HAP-1 (cell line): ENCODE measurements at regions not wholly inside any gene's neighbourhood (a gene's known extent, or its start where the extent isn't known, plus 50 kb on each side); places are given as distances from the start of the nearest gene placed in this dataset.
"Not testable (repeated sequence)": the region's sequence is repeated elsewhere in the genome, so short reads cannot be mapped to it uniquely, and the experiment has no call there.

ENCODE experiments used
- DNase-seq, 2 experiments: peaks; one replicate each; pipeline ENCODE4 v3.0.0-alpha.2; 2016 to 2020; ENCODE audit warnings: low spot score in 2 of 2
- H3K27me3 ChIP-seq: fragments of 250-450 bp; sonication (Bioruptor Pico); 2 replicates; pipeline ENCODE4 v1.5.1; 2020; ENCODE audit warnings: low read depth, mild to moderate bottlenecking, moderate library complexity
- H3K36me3 ChIP-seq: fragments of 250-450 bp; sonication (Bioruptor Pico); replicated peaks from 2 replicates; pipeline ENCODE4 v1.5.1; 2020; ENCODE audit warnings: mild to moderate bottlenecking
- H3K4me1 ChIP-seq: fragments of 250-450 bp; sonication (Bioruptor Pico); 2 replicates; pipeline ENCODE4 v1.5.1; 2020; ENCODE audit warnings: mild to moderate bottlenecking
- H3K4me3 ChIP-seq: fragments of 250-450 bp; sonication (Bioruptor Pico); 2 replicates; pipeline ENCODE4 v1.5.1; 2020; ENCODE audit warnings: mild to moderate bottlenecking, moderate library complexity
- H3K9me3 ChIP-seq: fragments of 250-450 bp; sonication (Bioruptor Pico); 2 replicates; pipeline ENCODE4 v1.5.1; 2020; ENCODE audit warnings: mild to moderate bottlenecking, moderate library complexity
- in situ Hi-C: fragments of 300-500 bp; cut with MboI; formaldehyde crosslinking; loops from 3 replicates; pipeline ENCODE4 v1.14.3; 2020; ENCODE audit warnings: low sequenced_read_pairs, inconsistent platforms, mixed read lengths

- H3K4me3 ChIP-seq = no peak overlapping the region
- in situ Hi-C loops = loop anchor here (25.0 kb wide), 1 partner anchor 358 kb away; no protein-coding TSS in a partner anchor
- H3K27me3 ChIP-seq = no peaks in the 10 kb centered on the region
- no peaks in the 10 kb centered on the region for H3K36me3 ChIP-seq
- no peaks in the 10 kb centered on the region for H3K9me3 ChIP-seq
- no peaks in the 10 kb centered on the region for H3K4me1 ChIP-seq
- no peak for DNase-seq
These were observed 109.6 kb upstream of the SLC35F3 start for GRCh38 chr1:233794863-233795262.

GRCh38 chr1:233796146-233796783, 108.2 kb upstream of the SLC35F3 start:
- no peak for DNase-seq
- H3K4me3 ChIP-seq = no peak overlapping the region
- H3K36me3 ChIP-seq = no peaks in the 10 kb centered on the region
- no peaks in the 10 kb centered on the region for H3K4me1 ChIP-seq
- in situ Hi-C loops = loop anchor here (25.0 kb wide), 1 partner anchor 359 kb away; no protein-coding TSS in a partner anchor
- H3K9me3 ChIP-seq = no peaks in the 10 kb centered on the region
- no peaks in the 10 kb centered on the region for H3K27me3 ChIP-seq

GRCh38 chr1:233802611-233803010, 101.9 kb upstream of the SLC35F3 start:
- Histone ChIP-seq H3K27me3 (no peaks in the 10 kb centered on the region), H3K4me3 (no peak overlapping the region), H3K4me1 (no peaks in the 10 kb centered on the region), H3K36me3 (no peaks in the 10 kb centered on the region), H3K9me3 (no peaks in the 10 kb centered on the region)
- in situ Hi-C loops = no loop called here
- DNase-seq = no peak

GRCh38 chr1:233805786-233806185, 98.7 kb upstream of the SLC35F3 start:
- Histone ChIP-seq H3K36me3 (no peaks in the 10 kb centered on the region), H3K9me3 (no peaks in the 10 kb centered on the region), H3K4me1 (no peaks in the 10 kb centered on the region), H3K27me3 (no peaks in the 10 kb centered on the region), H3K4me3 (no peak overlapping the region)
- no peak for DNase-seq
- in situ Hi-C loops = no loop called here

GRCh38 chr1:233815357-233815756, 89.1 kb upstream of the SLC35F3 start:
- no peaks in the 10 kb centered on the region for H3K27me3 ChIP-seq
- no peaks in the 10 kb centered on the region for H3K9me3 ChIP-seq
- no peaks in the 10 kb centered on the region for H3K36me3 ChIP-seq
- no peak for DNase-seq
- no peak overlapping the region for H3K4me3 ChIP-seq
- in situ Hi-C loops = no loop called here
- no peaks in the 10 kb centered on the region for H3K4me1 ChIP-seq

- no peaks in the 10 kb centered on the region for H3K27me3 ChIP-seq
- no peaks in the 10 kb centered on the region for H3K9me3 ChIP-seq
- in situ Hi-C loops = no loop called here
- no peak overlapping the region for H3K4me3 ChIP-seq
- no peaks in the 10 kb centered on the region for H3K4me1 ChIP-seq
- DNase-seq = no peak
- no peaks in the 10 kb centered on the region for H3K36me3 ChIP-seq
These were observed 88.6 kb upstream of the SLC35F3 start for GRCh38 chr1:233815865-233816264.

GRCh38 chr1:233816348-233816747, 88.1 kb upstream of the SLC35F3 start:
- H3K4me3 ChIP-seq = no peak overlapping the region
- DNase-seq = no peak
- in situ Hi-C loops = no loop called here
- H3K36me3 ChIP-seq = no peaks in the 10 kb centered on the region
- H3K4me1 ChIP-seq = no peaks in the 10 kb centered on the region
- no peaks in the 10 kb centered on the region for H3K9me3 ChIP-seq
- H3K27me3 ChIP-seq = no peaks in the 10 kb centered on the region

- no peaks in the 10 kb centered on the region for H3K27me3 ChIP-seq
- H3K4me1 ChIP-seq = no peaks in the 10 kb centered on the region
- no peaks in the 10 kb centered on the region for H3K36me3 ChIP-seq
- H3K4me3 ChIP-seq = no peak overlapping the region
- DNase-seq = no peak
- H3K9me3 ChIP-seq = no peaks in the 10 kb centered on the region
- in situ Hi-C loops = no loop called here
These were observed 85.4 kb upstream of the SLC35F3 start for GRCh38 chr1:233819042-233819441.

- H3K36me3 ChIP-seq, H3K4me1 ChIP-seq, H3K4me3 ChIP-seq, DNase-seq, H3K9me3 ChIP-seq, in situ Hi-C loops, H3K27me3 ChIP-seq: not testable (repeated sequence)
These were observed 80.3 kb upstream of the SLC35F3 start for GRCh38 chr1:233824179-233824578.

- H3K4me1 ChIP-seq, in situ Hi-C loops, H3K27me3 ChIP-seq, H3K9me3 ChIP-seq, H3K36me3 ChIP-seq, DNase-seq, H3K4me3 ChIP-seq: not testable (repeated sequence)
These were observed 76.5 kb upstream of the SLC35F3 start for GRCh38 chr1:233827937-233828336.

GRCh38 chr1:233828480-233828879, 76.0 kb upstream of the SLC35F3 start:
- no peaks in the 10 kb centered on the region for H3K9me3 ChIP-seq
- H3K4me3 ChIP-seq = no peak overlapping the region
- no peaks in the 10 kb centered on the region for H3K27me3 ChIP-seq
- DNase-seq = no peak
- no peaks in the 10 kb centered on the region for H3K4me1 ChIP-seq
- in situ Hi-C loops = no loop called here
- H3K36me3 ChIP-seq = no peaks in the 10 kb centered on the region

- no peaks in the 10 kb centered on the region for H3K9me3 ChIP-seq
- H3K27me3 ChIP-seq = no peaks in the 10 kb centered on the region
- DNase-seq = no peak
- H3K4me3 ChIP-seq = no peak overlapping the region
- no peaks in the 10 kb centered on the region for H3K36me3 ChIP-seq
- in situ Hi-C loops = no loop called here
- no peaks in the 10 kb centered on the region for H3K4me1 ChIP-seq
These were observed 69.9 kb upstream of the SLC35F3 start for GRCh38 chr1:233834609-233835008.

GRCh38 chr1:233838207-233838606, 66.3 kb upstream of the SLC35F3 start:
- H3K9me3 ChIP-seq, H3K36me3 ChIP-seq, in situ Hi-C loops, H3K27me3 ChIP-seq, H3K4me3 ChIP-seq, H3K4me1 ChIP-seq, DNase-seq: not testable (repeated sequence)

- in situ Hi-C loops = no loop called here
- Histone ChIP-seq H3K27me3 (no peaks in the 10 kb centered on the region), H3K4me1 (no peaks in the 10 kb centered on the region), H3K4me3 (no peak overlapping the region), H3K36me3 (no peaks in the 10 kb centered on the region), H3K9me3 (no peaks in the 10 kb centered on the region)
- no peak for DNase-seq
These were observed 60.8 kb upstream of the SLC35F3 start for GRCh38 chr1:233843525-233844204.
